ENCODE measurements at regions not wholly inside any gene's neighbourhood (a gene's known extent, or its start where the extent isn't known, plus 50 kb on each side); places are given as distances from the start of the nearest gene placed in this dataset.

GRCh38 chr2:11932048-11932512 lies 185.6 kb downstream of the LPIN1 start:
- H3K4me3 ChIP-seq (ENCODE audit: low read depth, low read length): no peak overlapping the region
- no peak for TF ChIP-seq CTCF (IDR thresholded peaks at IDR 0.05; ENCODE audit: insufficient read depth, low read length)
- no peak for DNase-seq (ENCODE audit: low read depth)

- TF ChIP-seq CTCF (IDR thresholded peaks at IDR 0.05; ENCODE audit: insufficient read depth, low read length): no peak
- no peak for DNase-seq (ENCODE audit: low read depth)
- no peak overlapping the region for H3K4me3 ChIP-seq (ENCODE audit: low read depth, low read length)
Observed at GRCh38 chr2:11932962-11933361, 186.5 kb downstream of the LPIN1 start.

- no peak for DNase-seq (ENCODE audit: low read depth)
- H3K4me3 ChIP-seq (ENCODE audit: low read depth, low read length): no peak overlapping the region
- TF ChIP-seq CTCF (IDR thresholded peaks at IDR 0.05; ENCODE audit: insufficient read depth, low read length): no peak
Observed at GRCh38 chr2:11933854-11934253, 187.4 kb downstream of the LPIN1 start.

GRCh38 chr2:11936761-11937160 lies 190.3 kb downstream of the LPIN1 start:
- TF ChIP-seq CTCF (IDR thresholded peaks at IDR 0.05; ENCODE audit: insufficient read depth, low read length): no peak
- H3K4me3 ChIP-seq (ENCODE audit: low read depth, low read length): no peak overlapping the region
- no peak for DNase-seq (ENCODE audit: low read depth)

GRCh38 chr2:11938196-11938595 lies 191.8 kb downstream of the LPIN1 start:
- TF ChIP-seq CTCF (IDR thresholded peaks at IDR 0.05; ENCODE audit: insufficient read depth, low read length): no peak
- no peak overlapping the region for H3K4me3 ChIP-seq (ENCODE audit: low read depth, low read length)
- peak; percentile 56 for DNase-seq (ENCODE audit: low read depth)

GRCh38 chr2:11939523-11939922 lies 193.1 kb downstream of the LPIN1 start:
- TF ChIP-seq CTCF (IDR thresholded peaks at IDR 0.05; ENCODE audit: insufficient read depth, low read length): no peak
- no peak overlapping the region for H3K4me3 ChIP-seq (ENCODE audit: low read depth, low read length)

GRCh38 chr2:11940121-11940743 lies 193.8 kb downstream of the LPIN1 start:
- TF ChIP-seq CTCF (IDR thresholded peaks at IDR 0.05; ENCODE audit: insufficient read depth, low read length): no peak
- H3K4me3 ChIP-seq (ENCODE audit: low read depth, low read length): no peak overlapping the region
- no peak for DNase-seq (ENCODE audit: low read depth)

More at GRCh38 chr2:11939523-11939922, 193.1 kb downstream of the LPIN1 start:
- DNase-seq (ENCODE audit: low read depth): no peak
